Ovary (tissue), 7 donors: ENCODE measurements at regions not wholly inside any gene's neighbourhood (a gene's known extent, or its start where the extent isn't known, plus 50 kb on each side); places are given as distances from the start of the nearest gene placed in this dataset.

ENCODE experiments used
- DNase-seq, 5 donors: peaks; one replicate each; pipeline ENCODE4 v3.0.0-alpha.2; 2019 to 2020
- H3K27ac ChIP-seq, 2 donors: fragments of 200-600 bp; one replicate each; pipeline versions ENCODE4 v1.5.1 to v1.8.0; 2019 to 2022
- H3K27me3 ChIP-seq: fragments of 200-600 bp; one replicate; pipeline ENCODE4 v1.8.0; 2022
- H3K36me3 ChIP-seq: fragments of 200-600 bp; sonication (generic); one replicate; pipeline ENCODE4 v1.5.1; 2019
- H3K4me1 ChIP-seq: one replicate; pipeline ENCODE4 v1.8.1; 2013; ENCODE audit warnings: mild to moderate bottlenecking, moderate library complexity; ENCODE audit not compliant: insufficient read depth
- H3K4me3 ChIP-seq: fragments of 200-600 bp; sonication (generic); one replicate; pipeline ENCODE4 v1.5.1; 2017
- H3K9me3 ChIP-seq, 2 donors: fragments of 200-600 bp in 1 of 2; sonication (generic) in 1 of 2; one replicate each; pipeline versions ENCODE4 v1.5.1 to v1.8.1; 2013 to 2019; ENCODE audit warnings: mild to moderate bottlenecking in 1 of 2, moderate library complexity in 1 of 2
- CTCF ChIP-seq, 3 donors: fragments of 450-650 bp in 2 of 3; fragments of 200-600 bp in 1 of 3; IDR thresholded peaks; one replicate each; pipeline versions ENCODE4 v1.5.1 to v1.8.0; 2016 to 2022; ENCODE audit warnings: antibody characterized with exemption in 3 of 3, mild to moderate bottlenecking in 1 of 3
- EP300 ChIP-seq: sonication (generic); formaldehyde crosslinking; IDR thresholded peaks from one replicate; pipeline ENCODE4 v1.6.1; 2017; ENCODE audit warnings: antibody characterized with exemption
- POLR2A ChIP-seq: fragments of 450-650 bp; IDR thresholded peaks from one replicate; pipeline ENCODE4 v1.6.1; 2017; ENCODE audit warnings: antibody characterized with exemption, mild to moderate bottlenecking, moderate library complexity
- WGBS, 3 donors: extraction: QIAGEN DNeasy Blood & Tissue Kit in 1 of 3; methylation state at CpG; one replicate each; pipeline versions ENCODE4 v1.1.5 to v1.1.7; 2013 to 2017; 5-methylcytosine and 5-hydroxymethylcytosine counted together
- intact Hi-C, 4 donors: fragments of 100-400 bp; cut with DNase I; formaldehyde crosslinking; loops; one replicate each; pipeline versions ENCODE4 v1.11.0 to v1.15.1; 2022 to 2023
- donor health status: DM: no; HTN: no; CAD: no; lungs with moderate emphysema.
- donor health status: DM: no; HTN: no; CAD: no.
- donor health status: Bipolar disorder and iron deficiency.
- donor health status: DM: no; HTN: no; CAD: no.
- donor health status: DM: yes; HTN: yes; CAD: no.

GRCh38 chr2:217489145-217489960, 513.4 kb downstream of the TNS1 start:
- H3K4me1 ChIP-seq, result no peaks in the 10 kb centered on the region
- no peaks in the 10 kb centered on the region for H3K36me3 ChIP-seq
- no peak overlapping the region for H3K4me3 ChIP-seq
- 85 to 89% (median 86%) methylated on average over 25 of the region's 25 CpGs for WGBS, 3 donors
- H3K27ac ChIP-seq, result no peak overlapping the region
- intact Hi-C loops, result no loop called here
- DNase-seq, result no peak
- no peaks in the 10 kb centered on the region for H3K9me3 ChIP-seq
- no peak for TF ChIP-seq POLR2A
- TF ChIP-seq CTCF (IDR thresholded peaks at IDR 0.05), result no peak
- TF ChIP-seq EP300, result no peak
- no peaks in the 10 kb centered on the region for H3K27me3 ChIP-seq

- Histone ChIP-seq H3K36me3 (no peaks in the 10 kb centered on the region), H3K27ac (no peak overlapping the region)
- intact Hi-C loops, result no loop called here
Measured at GRCh38 chr2:217484046-217484445, 518.7 kb downstream of the TNS1 start.

GRCh38 chr2:217482056-217482710, 520.6 kb downstream of the TNS1 start:
- TF ChIP-seq POLR2A (no peak), EP300 (no peak), CTCF (IDR thresholded peaks at IDR 0.05) (no peak)

More at GRCh38 chr2:217484046-217484445, 518.7 kb downstream of the TNS1 start:
- H3K4me1 ChIP-seq, result no peaks in the 10 kb centered on the region
- no peak for DNase-seq
- H3K4me3 ChIP-seq, result no peak overlapping the region
- H3K9me3 ChIP-seq, result no peaks in the 10 kb centered on the region
- no peaks in the 10 kb centered on the region for H3K27me3 ChIP-seq
- WGBS, 3 donors, result 85 to 88% (median 87%) methylated on average over 1 of the region's 1 CpG
- TF ChIP-seq POLR2A, result no peak
- no peak for TF ChIP-seq EP300
- no peak for TF ChIP-seq CTCF (IDR thresholded peaks at IDR 0.05)

GRCh38 chr2:217481577-217481976, 521.2 kb downstream of the TNS1 start:
- H3K27me3 ChIP-seq, result no peaks in the 10 kb centered on the region
- no peaks in the 10 kb centered on the region for H3K4me1 ChIP-seq
- no peak overlapping the region for H3K4me3 ChIP-seq
- WGBS, 3 donors, result 93 to 98% (median 94%) methylated on average over 1 of the region's 1 CpG
- intact Hi-C loops, result no loop called here
- H3K36me3 ChIP-seq, result no peaks in the 10 kb centered on the region
- no peak for DNase-seq
- H3K9me3 ChIP-seq, result no peaks in the 10 kb centered on the region
- no peak overlapping the region for H3K27ac ChIP-seq
- TF ChIP-seq CTCF (IDR thresholded peaks at IDR 0.05) (no peak), EP300 (no peak), POLR2A (no peak)

More at GRCh38 chr2:217482056-217482710, 520.6 kb downstream of the TNS1 start:
- Histone ChIP-seq H3K36me3 (no peaks in the 10 kb centered on the region), H3K27ac (no peak overlapping the region), H3K4me3 (no peak overlapping the region), H3K9me3 (no peaks in the 10 kb centered on the region), H3K4me1 (no peaks in the 10 kb centered on the region), H3K27me3 (no peaks in the 10 kb centered on the region)
- intact Hi-C loops, result no loop called here
- WGBS, 3 donors, result 39 to 43% (median 39%) methylated on average over 1 of the region's 1 CpG
- no peak for DNase-seq
